Neural cell (in vitro differentiated cells): ENCODE measurements at regions not wholly inside any gene's neighbourhood (a gene's known extent, or its start where the extent isn't known, plus 50 kb on each side); places are given as distances from the start of the nearest gene placed in this dataset.

Experiments used
- EP300 ChIP-seq: fragments of 450-650 bp; conservative IDR thresholded peaks from 2 replicates; pipeline ENCODE4 v1.6.1; 2014; ENCODE audit warnings: antibody characterized with exemption, mild to moderate bottlenecking, moderate library complexity; ENCODE audit not compliant: poor library complexity, severe bottlenecking
- POLR2AphosphoS5 ChIP-seq: IDR thresholded peaks from 2 replicates; pipeline ENCODE4 v1.6.1; 2012
- SMC3 ChIP-seq: fragments of 450-650 bp; conservative IDR thresholded peaks from 2 replicates; pipeline ENCODE4 v1.6.1; 2014; ENCODE audit warnings: antibody characterized with exemption, mild to moderate bottlenecking, moderate library complexity; ENCODE audit not compliant: poor library complexity
- TF ChIP-seq, protein P1 (sequence below): fragments of 450-650 bp; IDR thresholded peaks from 2 replicates; pipeline ENCODE4 v1.5.1; 2014; ENCODE audit warnings: antibody characterized with exemption, mild to moderate bottlenecking, moderate library complexity; ENCODE audit not compliant: poor library complexity, severe bottlenecking

DNA sequence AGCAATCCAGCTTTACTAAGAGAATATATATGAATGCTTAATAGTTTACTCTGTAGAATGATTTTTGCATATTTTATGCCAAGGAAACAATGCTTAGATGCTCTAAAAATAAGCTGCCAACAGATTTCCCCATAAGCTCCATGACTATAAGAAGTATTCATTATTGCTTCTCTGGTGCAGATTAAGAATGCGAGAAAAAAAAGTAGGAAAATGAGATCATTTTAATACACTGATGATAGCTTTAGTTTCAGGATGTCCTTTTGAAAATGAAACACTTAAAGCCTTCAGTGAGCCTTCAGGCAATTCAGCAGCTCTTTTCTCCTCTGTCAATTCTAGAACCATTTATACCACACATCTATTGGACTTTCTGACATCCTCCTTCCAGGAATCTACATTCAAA is 735.0 kb upstream of the POT1 start:
- TF ChIP-seq, protein P1, sequence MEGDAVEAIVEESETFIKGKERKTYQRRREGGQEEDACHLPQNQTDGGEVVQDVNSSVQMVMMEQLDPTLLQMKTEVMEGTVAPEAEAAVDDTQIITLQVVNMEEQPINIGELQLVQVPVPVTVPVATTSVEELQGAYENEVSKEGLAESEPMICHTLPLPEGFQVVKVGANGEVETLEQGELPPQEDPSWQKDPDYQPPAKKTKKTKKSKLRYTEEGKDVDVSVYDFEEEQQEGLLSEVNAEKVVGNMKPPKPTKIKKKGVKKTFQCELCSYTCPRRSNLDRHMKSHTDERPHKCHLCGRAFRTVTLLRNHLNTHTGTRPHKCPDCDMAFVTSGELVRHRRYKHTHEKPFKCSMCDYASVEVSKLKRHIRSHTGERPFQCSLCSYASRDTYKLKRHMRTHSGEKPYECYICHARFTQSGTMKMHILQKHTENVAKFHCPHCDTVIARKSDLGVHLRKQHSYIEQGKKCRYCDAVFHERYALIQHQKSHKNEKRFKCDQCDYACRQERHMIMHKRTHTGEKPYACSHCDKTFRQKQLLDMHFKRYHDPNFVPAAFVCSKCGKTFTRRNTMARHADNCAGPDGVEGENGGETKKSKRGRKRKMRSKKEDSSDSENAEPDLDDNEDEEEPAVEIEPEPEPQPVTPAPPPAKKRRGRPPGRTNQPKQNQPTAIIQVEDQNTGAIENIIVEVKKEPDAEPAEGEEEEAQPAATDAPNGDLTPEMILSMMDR: no peak
- TF ChIP-seq EP300 (no peak), POLR2AphosphoS5 (no peak), SMC3 (no peak)
